ENCODE measurements at regions not wholly inside any gene's neighbourhood (a gene's known extent, or its start where the extent isn't known, plus 50 kb on each side); places are given as distances from the start of the nearest gene placed in this dataset.

- TF ChIP-seq CTCF (conservative IDR thresholded peaks at IDR 0.05; ENCODE audit: low read length) (no peak), EZH2phosphoT487 (IDR thresholded peaks at IDR 0.05; ENCODE audit: borderline replicate concordance) (no peak)
Observed at GRCh38 chr7:54477083-54477482, 65.1 kb upstream of the VSTM2A start.

Measured in Loucy (cell line).